HL-60 (cell line): ENCODE measurements at regions not wholly inside any gene's neighbourhood (a gene's known extent, or its start where the extent isn't known, plus 50 kb on each side); places are given as distances from the start of the nearest gene placed in this dataset.

ENCODE experiments used
- CTCF ChIP-seq: IDR thresholded peaks from one replicate; pipeline ENCODE4 v1.5.1; 2011; ENCODE audit warnings: low read length, control low read depth, inconsistent platforms; ENCODE audit not compliant: insufficient read depth
- POLR2AphosphoS5 ChIP-seq: IDR thresholded peaks from 2 replicates; pipeline ENCODE4 v1.6.1; 2012; ENCODE audit warnings: low read depth

GRCh38 chr10:64626924-64627323 is 1105.7 kb downstream of the REEP3 start:
- no peak for TF ChIP-seq CTCF
- TF ChIP-seq POLR2AphosphoS5: no peak
